VCaP (cell line): ENCODE measurements at regions not wholly inside any gene's neighbourhood (a gene's known extent, or its start where the extent isn't known, plus 50 kb on each side); places are given as distances from the start of the nearest gene placed in this dataset.

Experiments
- H3K27ac ChIP-seq: fragments of 450-650 bp; 2 replicates; pipeline ENCODE4 v1.5.1; 2017
- TF ChIP-seq, protein P1 (sequence below): fragments of 450-650 bp; conservative IDR thresholded peaks from 2 replicates; pipeline ENCODE4 v1.5.1; 2017; ENCODE audit warnings: mild to moderate bottlenecking, moderate library complexity

DNA sequence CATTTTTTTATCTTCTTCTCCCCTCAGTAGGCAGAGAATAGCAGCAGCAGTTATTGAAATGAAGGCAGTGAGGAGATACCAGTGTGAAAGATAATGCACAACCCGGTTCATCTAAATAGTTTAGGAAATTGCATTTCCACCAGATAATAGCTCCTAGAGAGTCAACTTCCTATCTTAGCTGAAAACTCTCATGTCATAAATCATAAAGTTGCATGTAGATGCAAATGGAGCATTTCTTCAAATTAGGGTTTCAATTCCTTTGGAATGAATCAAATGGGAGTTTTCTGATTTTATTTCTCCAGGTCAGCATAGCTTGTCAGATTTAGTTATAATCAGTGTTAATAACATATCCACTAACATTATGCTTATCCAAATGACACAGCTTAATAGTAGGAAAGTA, 335.3 kb downstream of the CNTNAP4 start:
- no peak overlapping the region for H3K27ac ChIP-seq
- TF ChIP-seq, protein P1, sequence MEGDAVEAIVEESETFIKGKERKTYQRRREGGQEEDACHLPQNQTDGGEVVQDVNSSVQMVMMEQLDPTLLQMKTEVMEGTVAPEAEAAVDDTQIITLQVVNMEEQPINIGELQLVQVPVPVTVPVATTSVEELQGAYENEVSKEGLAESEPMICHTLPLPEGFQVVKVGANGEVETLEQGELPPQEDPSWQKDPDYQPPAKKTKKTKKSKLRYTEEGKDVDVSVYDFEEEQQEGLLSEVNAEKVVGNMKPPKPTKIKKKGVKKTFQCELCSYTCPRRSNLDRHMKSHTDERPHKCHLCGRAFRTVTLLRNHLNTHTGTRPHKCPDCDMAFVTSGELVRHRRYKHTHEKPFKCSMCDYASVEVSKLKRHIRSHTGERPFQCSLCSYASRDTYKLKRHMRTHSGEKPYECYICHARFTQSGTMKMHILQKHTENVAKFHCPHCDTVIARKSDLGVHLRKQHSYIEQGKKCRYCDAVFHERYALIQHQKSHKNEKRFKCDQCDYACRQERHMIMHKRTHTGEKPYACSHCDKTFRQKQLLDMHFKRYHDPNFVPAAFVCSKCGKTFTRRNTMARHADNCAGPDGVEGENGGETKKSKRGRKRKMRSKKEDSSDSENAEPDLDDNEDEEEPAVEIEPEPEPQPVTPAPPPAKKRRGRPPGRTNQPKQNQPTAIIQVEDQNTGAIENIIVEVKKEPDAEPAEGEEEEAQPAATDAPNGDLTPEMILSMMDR = no peak

DNA sequence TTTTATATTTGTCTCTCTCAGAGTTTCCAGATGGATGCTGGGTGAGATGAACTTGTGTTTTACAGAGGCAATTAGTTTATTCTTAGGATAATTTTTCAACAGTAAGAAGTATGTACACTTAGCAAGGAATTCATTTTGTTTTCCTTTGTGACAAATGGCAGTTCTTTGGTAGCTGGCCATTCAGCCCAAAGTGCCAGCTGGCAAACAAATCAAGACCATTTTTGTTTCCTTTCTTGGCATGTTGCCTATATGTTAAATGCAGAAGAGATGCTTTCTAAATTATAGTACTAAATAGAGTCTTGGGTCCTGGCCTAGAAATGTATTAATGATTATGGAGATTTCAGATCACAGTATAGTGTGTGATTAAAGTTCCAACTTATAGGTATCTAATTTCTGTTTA, 337.1 kb downstream of the CNTNAP4 start:
- TF ChIP-seq, protein P1 = no peak
- no peak overlapping the region for H3K27ac ChIP-seq

DNA sequence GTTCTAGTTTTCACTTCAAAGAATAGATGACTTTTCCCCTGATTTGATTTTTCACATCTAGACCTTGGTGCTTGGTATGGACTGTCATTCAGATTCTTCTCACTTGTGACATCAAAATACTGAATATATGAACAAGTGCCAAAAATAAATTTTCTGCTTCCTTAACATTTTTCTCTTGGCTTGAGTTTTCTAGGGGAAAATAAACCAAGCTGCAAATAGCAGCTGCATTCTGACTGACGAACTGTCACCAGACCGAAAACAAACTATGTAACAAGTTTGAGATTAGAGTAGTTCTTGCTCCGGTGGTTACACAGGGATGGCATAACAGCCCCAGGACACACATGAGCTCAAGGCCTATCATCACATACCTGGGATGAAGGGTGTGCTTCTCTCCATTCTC, 345.7 kb downstream of the CNTNAP4 start:
- TF ChIP-seq, protein P1 = no peak
- H3K27ac ChIP-seq = no peak overlapping the region

DNA sequence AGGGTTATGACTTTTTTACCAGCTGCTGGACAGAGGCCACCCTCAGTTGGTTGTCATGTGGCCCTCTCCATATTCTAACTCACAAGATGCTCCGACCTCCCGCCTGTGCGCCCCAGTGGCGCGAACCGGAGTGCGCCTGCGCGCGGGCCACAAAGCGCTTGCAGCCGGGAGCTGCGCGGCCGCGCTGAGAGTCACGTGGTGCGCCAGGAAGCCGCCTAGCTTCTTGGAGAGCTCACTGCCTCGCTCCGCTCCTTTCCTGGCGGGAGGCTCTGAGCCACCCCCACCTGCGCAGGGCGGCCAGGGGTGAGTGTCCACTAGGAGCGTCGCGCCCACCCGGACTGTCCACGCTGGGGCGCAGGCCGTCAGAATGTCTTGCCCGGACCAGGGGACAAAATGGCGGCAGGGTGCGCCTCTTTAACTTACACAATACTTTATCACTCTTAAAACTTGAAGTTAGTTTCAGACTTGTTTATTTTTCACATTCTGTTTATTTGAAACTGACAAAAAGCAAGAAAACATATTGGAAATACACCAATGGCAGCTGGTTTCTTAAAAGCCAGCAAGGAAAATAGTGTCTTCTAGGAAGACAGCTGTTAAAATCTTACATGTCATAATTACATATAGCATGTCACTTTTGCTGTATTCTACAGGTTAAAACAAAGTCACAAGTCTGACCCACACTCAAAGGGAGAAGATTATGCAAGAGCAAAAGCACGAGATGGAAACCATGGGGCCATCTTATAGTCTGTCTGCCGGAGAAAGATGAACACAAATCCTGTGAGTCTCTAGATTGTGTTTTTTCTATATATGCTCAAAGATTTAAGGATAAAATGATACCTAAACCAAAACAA, 357.9 kb downstream of the CNTNAP4 start:
- TF ChIP-seq, protein P1 = no peak
- H3K27ac ChIP-seq = no peak overlapping the region

DNA sequence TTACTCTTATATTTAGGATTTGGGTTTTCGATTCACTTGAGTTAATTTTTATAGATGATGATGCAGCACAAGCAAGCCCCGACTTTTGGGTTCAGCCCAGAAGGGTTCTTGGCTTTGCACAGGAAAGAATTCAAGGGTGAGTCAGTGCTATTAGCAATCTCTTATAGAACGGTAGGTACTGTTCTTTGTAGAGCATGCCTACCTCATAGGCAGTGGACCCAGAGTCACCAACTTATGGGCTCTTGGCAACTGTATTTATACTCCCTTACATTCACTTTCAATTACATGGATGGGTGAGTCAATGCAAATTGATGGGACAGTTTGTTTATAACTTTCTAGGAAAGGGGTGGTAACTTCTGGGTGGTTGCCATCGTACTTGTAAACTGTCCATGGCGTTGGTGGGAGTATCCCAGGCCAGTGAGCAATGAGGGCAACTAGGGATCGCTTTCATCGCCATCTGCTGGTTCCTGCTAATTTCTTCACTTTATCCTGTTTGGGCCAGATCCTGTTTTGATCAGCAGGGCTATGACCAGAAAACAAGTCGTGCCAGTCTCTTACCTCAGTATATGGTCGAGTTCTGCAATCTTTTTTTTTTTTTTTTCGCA, 362.6 kb downstream of the CNTNAP4 start:
- no peak overlapping the region for H3K27ac ChIP-seq
- TF ChIP-seq, protein P1 = peak; percentile 60

DNA sequence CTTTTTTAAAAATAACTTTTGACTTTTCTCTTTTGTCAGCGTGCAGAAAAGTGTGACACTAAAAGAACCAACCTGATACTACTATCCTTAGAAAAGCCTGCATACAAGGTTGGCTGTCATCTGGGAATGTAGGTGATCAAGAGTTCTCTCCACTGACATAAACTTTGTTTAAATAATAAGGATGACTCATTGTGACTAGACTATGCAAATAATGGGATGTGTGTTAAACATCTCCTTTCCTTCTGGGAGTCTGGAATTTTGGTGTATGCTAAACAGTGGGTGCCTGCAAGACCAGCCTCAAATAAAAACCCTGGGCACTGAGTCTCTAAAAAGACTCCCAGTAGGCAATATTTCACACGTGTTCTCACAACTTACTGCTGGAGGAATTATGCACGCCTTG, 373.4 kb downstream of the CNTNAP4 start:
- H3K27ac ChIP-seq = no peak overlapping the region
- TF ChIP-seq, protein P1 = no peak

DNA sequence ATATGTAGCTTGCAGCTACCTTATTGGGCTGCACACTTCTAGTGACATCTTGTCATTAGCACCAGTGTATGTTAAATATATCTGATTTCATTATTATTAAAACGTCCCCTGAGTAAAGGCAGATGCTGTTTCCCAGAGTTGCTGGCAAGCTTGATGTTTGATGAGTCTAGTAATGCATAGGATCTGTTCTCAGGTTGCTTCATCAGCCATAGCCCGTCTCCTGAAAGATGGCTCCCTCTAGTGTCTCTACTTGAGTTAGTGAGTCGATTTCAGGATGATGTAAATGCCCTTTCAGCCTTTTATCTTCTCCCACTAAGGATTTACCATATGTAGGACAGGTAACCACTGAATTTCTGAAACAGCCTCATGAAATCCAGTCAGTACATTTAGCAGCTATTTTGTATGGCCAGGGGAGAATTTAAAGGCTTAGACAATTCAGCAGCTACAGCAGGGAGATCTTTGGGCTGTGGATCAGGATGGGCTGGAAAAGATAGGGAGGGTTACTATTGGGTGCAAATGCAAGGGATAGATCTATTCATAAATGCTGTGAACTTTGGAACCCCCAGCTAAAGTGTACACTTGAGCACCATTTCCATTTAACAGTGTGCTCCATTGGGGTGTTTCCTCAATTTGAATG, 376.3 kb downstream of the CNTNAP4 start:
- no peak overlapping the region for H3K27ac ChIP-seq
- TF ChIP-seq, protein P1 = peak; percentile 75
